Colonic mucosa (tissue), 4 donors: ENCODE measurements at regions not wholly inside any gene's neighbourhood (a gene's known extent, or its start where the extent isn't known, plus 50 kb on each side); places are given as distances from the start of the nearest gene placed in this dataset.

ENCODE experiments used
- DNase-seq: peaks from one replicate; pipeline ENCODE4 v3.0.0-alpha.2; 2020
- H3K27ac ChIP-seq: fragments of 200-600 bp; one replicate; pipeline ENCODE4 v1.8.0; 2021
- H3K27me3 ChIP-seq: fragments of 200-600 bp; one replicate; pipeline ENCODE4 v1.8.0; 2021
- H3K36me3 ChIP-seq: fragments of 200-600 bp; one replicate; pipeline ENCODE4 v1.8.0; 2021
- H3K4me1 ChIP-seq: fragments of 200-600 bp; one replicate; pipeline ENCODE4 v1.8.0; 2021; ENCODE audit warnings: mild to moderate bottlenecking
- H3K4me3 ChIP-seq: fragments of 200-600 bp; one replicate; pipeline ENCODE4 v1.8.0; 2021
- H3K9ac ChIP-seq, 2 donors: one replicate each; pipeline ENCODE4 v1.7.0; 2013; ENCODE audit warnings: control low read depth in 2 of 2, low read depth in 2 of 2, low read length in 2 of 2
- H3K9me3 ChIP-seq: fragments of 200-600 bp; one replicate; pipeline ENCODE4 v1.8.0; 2021
- intact Hi-C: fragments of 100-400 bp; cut with DNase I; formaldehyde crosslinking; loops from one replicate; pipeline ENCODE4 v1.14.1; 2022
- TF ChIP-seq, protein P1 (sequence below): fragments of 200-600 bp; IDR thresholded peaks from one replicate; pipeline ENCODE4 v1.8.0; 2022; ENCODE audit warnings: antibody characterized with exemption, mild to moderate bottlenecking
- donor health status: healthy.
- donor health status: DM: no; HTN: no; CAD: no.
- donor health status: DM: no; HTN: no; CAD: no.

- Histone ChIP-seq H3K27ac (peak overlapping the region; percentile 1), H3K9ac (no peak overlapping the region)
Measured at GRCh38 chr1:55428231-55428630, 213.1 kb upstream of the USP24 start.

GRCh38 chr1:55427606-55428005 is 212.4 kb upstream of the USP24 start:
- no peak for DNase-seq
- TF ChIP-seq, protein P1, sequence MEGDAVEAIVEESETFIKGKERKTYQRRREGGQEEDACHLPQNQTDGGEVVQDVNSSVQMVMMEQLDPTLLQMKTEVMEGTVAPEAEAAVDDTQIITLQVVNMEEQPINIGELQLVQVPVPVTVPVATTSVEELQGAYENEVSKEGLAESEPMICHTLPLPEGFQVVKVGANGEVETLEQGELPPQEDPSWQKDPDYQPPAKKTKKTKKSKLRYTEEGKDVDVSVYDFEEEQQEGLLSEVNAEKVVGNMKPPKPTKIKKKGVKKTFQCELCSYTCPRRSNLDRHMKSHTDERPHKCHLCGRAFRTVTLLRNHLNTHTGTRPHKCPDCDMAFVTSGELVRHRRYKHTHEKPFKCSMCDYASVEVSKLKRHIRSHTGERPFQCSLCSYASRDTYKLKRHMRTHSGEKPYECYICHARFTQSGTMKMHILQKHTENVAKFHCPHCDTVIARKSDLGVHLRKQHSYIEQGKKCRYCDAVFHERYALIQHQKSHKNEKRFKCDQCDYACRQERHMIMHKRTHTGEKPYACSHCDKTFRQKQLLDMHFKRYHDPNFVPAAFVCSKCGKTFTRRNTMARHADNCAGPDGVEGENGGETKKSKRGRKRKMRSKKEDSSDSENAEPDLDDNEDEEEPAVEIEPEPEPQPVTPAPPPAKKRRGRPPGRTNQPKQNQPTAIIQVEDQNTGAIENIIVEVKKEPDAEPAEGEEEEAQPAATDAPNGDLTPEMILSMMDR: no peak
- no peak overlapping the region for H3K9ac ChIP-seq
- no peaks in the 10 kb centered on the region for H3K9me3 ChIP-seq
- H3K36me3 ChIP-seq: no peaks in the 10 kb centered on the region
- H3K4me3 ChIP-seq: no peak overlapping the region
- intact Hi-C loops: no loop called here
- no peaks in the 10 kb centered on the region for H3K4me1 ChIP-seq
- H3K27ac ChIP-seq: no peak overlapping the region
- no peaks in the 10 kb centered on the region for H3K27me3 ChIP-seq

More at GRCh38 chr1:55428231-55428630, 213.1 kb upstream of the USP24 start:
- TF ChIP-seq, protein P1: no peak
- Histone ChIP-seq H3K27me3 (no peaks in the 10 kb centered on the region), H3K36me3 (no peaks in the 10 kb centered on the region), H3K9me3 (no peaks in the 10 kb centered on the region), H3K4me3 (no peak overlapping the region), H3K4me1 (no peaks in the 10 kb centered on the region)
- no peak for DNase-seq
- intact Hi-C loops: no loop called here

DNA sequence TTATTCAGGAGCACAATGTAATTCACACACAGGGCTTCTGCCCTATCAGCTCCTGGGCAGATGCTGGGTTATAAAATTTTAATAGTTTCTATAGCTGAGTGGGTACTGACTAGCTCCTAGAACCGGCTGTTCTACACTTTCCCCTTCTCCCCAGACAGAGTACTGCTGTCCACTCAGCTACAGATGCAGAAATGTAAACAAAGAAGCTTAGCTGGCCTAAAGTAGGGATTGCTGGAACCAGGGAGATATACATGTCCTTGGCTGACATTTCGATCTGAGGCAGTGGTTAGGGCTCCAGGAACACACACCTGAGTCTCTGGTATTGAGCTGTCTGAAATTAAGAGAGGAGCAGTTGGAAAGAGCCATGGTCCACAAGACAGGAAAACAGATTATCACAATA is 211.5 kb upstream of the USP24 start:
- Histone ChIP-seq H3K9ac (no peak overlapping the region), H3K27me3 (no peaks in the 10 kb centered on the region), H3K4me3 (no peak overlapping the region), H3K27ac (peak overlapping the region; percentile 20), H3K36me3 (no peaks in the 10 kb centered on the region), H3K9me3 (no peaks in the 10 kb centered on the region), H3K4me1 (no peaks in the 10 kb centered on the region)
- TF ChIP-seq, protein P1: no peak
- intact Hi-C loops: no loop called here
- no peak for DNase-seq

GRCh38 chr1:55426156-55426555 is 211.0 kb upstream of the USP24 start:
- H3K27me3 ChIP-seq: no peaks in the 10 kb centered on the region
- H3K4me1 ChIP-seq: no peaks in the 10 kb centered on the region
- TF ChIP-seq, protein P1: no peak
- H3K9ac ChIP-seq: no peak overlapping the region
- intact Hi-C loops: no loop called here
- no peak for DNase-seq
- no peaks in the 10 kb centered on the region for H3K9me3 ChIP-seq
- H3K36me3 ChIP-seq: no peaks in the 10 kb centered on the region
- no peak overlapping the region for H3K4me3 ChIP-seq
- peak overlapping the region; percentile 20 for H3K27ac ChIP-seq

DNA sequence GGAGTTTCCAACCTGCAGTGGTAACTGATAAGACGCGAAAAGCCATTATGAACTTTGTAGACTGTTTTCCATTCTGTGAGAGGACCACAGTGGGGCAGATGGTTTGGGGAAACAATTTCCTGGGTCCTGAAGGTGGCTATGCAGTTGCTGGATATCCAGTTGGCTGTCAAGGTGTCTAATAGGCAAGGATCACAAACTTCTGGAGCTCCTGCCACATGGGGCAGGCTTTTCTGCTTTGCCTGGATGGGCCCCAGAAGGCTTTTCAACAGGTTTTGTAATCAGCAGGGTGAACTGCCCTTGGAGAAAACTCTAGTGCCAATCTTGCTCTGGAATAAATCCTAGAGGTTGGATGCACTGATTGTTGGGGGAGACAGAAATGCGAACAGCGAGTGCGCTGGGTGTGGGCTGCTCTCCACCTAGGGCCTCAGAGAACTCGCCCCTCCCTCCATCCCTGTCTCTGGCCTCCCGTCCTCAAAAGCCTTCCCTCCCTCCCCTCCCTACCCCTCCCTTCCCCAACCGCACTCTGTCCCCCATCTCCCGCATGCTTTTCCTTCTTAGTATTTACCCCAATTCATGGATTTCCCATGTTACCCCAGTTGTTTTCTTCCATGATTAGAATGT is 210.3 kb upstream of the USP24 start:
- TF ChIP-seq, protein P1: no peak
- Histone ChIP-seq H3K9me3 (no peaks in the 10 kb centered on the region), H3K9ac (no peak overlapping the region), H3K36me3 (no peaks in the 10 kb centered on the region), H3K4me3 (no peak overlapping the region), H3K27ac (no peak overlapping the region), H3K4me1 (no peaks in the 10 kb centered on the region), H3K27me3 (no peaks in the 10 kb centered on the region)
- DNase-seq: no peak
- intact Hi-C loops: no loop called here
